WTC11 (cell line): ENCODE measurements at regions not wholly inside any gene's neighbourhood (a gene's known extent, or its start where the extent isn't known, plus 50 kb on each side); places are given as distances from the start of the nearest gene placed in this dataset.

Source experiments
- ATAC-seq: fragments of 200-7000 bp; cut with Tn5 transposase; 2 replicates; pipeline ENCODE4 v1.10.0; 2021; ENCODE audit warnings: mild to moderate bottlenecking, moderate library complexity
- CTCF ChIA-PET: fragments of 300-600 bp; sonication (Branson Sonifier 250); formaldehyde crosslinking; loops from one replicate; lab custom pipeline; 2021; ENCODE audit warnings: antibody characterized with exemption; lab: Charles Lee
- POLR2A ChIA-PET: fragments of 350-600 bp; sonication (Branson Sonifier 250); formaldehyde crosslinking; loops from one replicate; lab custom pipeline; 2021; ENCODE audit warnings: antibody characterized with exemption; lab: Charles Lee
- DNase-seq: peaks from one replicate; pipeline ENCODE4 v3.0.0; 2021; ENCODE audit warnings: low spot score
- H3K27ac Mint-ChIP-seq: 2 replicates; pipeline ENCODE4 v1.8.0; 2021; ENCODE audit warnings: mixed read lengths
- H3K27me3 Mint-ChIP-seq: 2 replicates; pipeline ENCODE4 v1.8.0; 2021; ENCODE audit warnings: low read depth, mild to moderate bottlenecking, moderate library complexity, mixed read lengths
- H3K36me3 Mint-ChIP-seq: 2 replicates; pipeline ENCODE4 v1.8.0; 2021; ENCODE audit warnings: mixed read lengths
- H3K4me1 Mint-ChIP-seq: 2 replicates; pipeline ENCODE4 v1.8.0; 2022; ENCODE audit warnings: mixed read lengths
- H3K4me3 Mint-ChIP-seq: 2 replicates; pipeline ENCODE4 v1.8.0; 2021; ENCODE audit warnings: mild to moderate bottlenecking, moderate library complexity, mixed read lengths
- H3K9me3 Mint-ChIP-seq: 2 replicates; pipeline ENCODE4 v1.8.0; 2021; ENCODE audit warnings: mixed read lengths
- AR ChIP-seq: fragments of 250-450 bp; sonication (Bioruptor Pico); IDR thresholded peaks from 2 replicates; pipeline ENCODE4 v1.9.0; 2021; ENCODE audit warnings: mild to moderate bottlenecking
- ELF4 ChIP-seq: sonication (generic); formaldehyde crosslinking; IDR thresholded peaks from 2 replicates; pipeline ENCODE4 v1.8.1; 2022; ENCODE audit warnings: low read depth, mild to moderate bottlenecking, moderate library complexity, missing genetic modification reagents
- ETV6 ChIP-seq: sonication (generic); formaldehyde crosslinking; IDR thresholded peaks from 2 replicates; pipeline ENCODE4 v1.8.1; 2022; ENCODE audit warnings: mild to moderate bottlenecking, missing genetic modification reagents
- FOXJ3 ChIP-seq: sonication (generic); formaldehyde crosslinking; IDR thresholded peaks from 2 replicates; pipeline ENCODE4 v1.9.0; 2021; ENCODE audit warnings: missing genetic modification reagents, mild to moderate bottlenecking, borderline replicate concordance
- GRHL2 ChIP-seq: fragments of 250-450 bp; sonication (Bioruptor Pico); IDR thresholded peaks from 2 replicates; pipeline ENCODE4 v1.8.0; 2022; ENCODE audit warnings: mild to moderate bottlenecking, moderate library complexity; ENCODE audit not compliant: insufficient replicate concordance, severe bottlenecking
- GTF2I ChIP-seq: fragments of 250-450 bp; sonication (Bioruptor Pico); conservative IDR thresholded peaks from 2 replicates; pipeline ENCODE4 v1.4.0; 2021; ENCODE audit warnings: mild to moderate bottlenecking
- IRF2 ChIP-seq: sonication (generic); formaldehyde crosslinking; IDR thresholded peaks from 2 replicates; pipeline ENCODE4 v1.8.0; 2022; ENCODE audit warnings: low read depth, missing genetic modification reagents, borderline replicate concordance
- MAX ChIP-seq: sonication (generic); formaldehyde crosslinking; IDR thresholded peaks from 2 replicates; pipeline ENCODE4 v1.8.0; 2022; ENCODE audit warnings: mild to moderate bottlenecking, missing genetic modification reagents
- MLX ChIP-seq: sonication (generic); formaldehyde crosslinking; IDR thresholded peaks from 2 replicates; pipeline ENCODE4 v1.8.1; 2023; ENCODE audit warnings: mild to moderate bottlenecking, missing genetic modification reagents, moderate library complexity
- NFYB ChIP-seq: sonication (generic); formaldehyde crosslinking; conservative IDR thresholded peaks from 2 replicates; pipeline ENCODE4 v1.8.0; 2022; ENCODE audit warnings: low read depth, missing genetic modification reagents
- RORB ChIP-seq: fragments of 250-450 bp; sonication (Bioruptor Pico); IDR thresholded peaks from 2 replicates; pipeline ENCODE4 v1.9.0; 2021; ENCODE audit warnings: mild to moderate bottlenecking
- SOX15 ChIP-seq: fragments of 250-450 bp; sonication (Bioruptor Pico); IDR thresholded peaks from 2 replicates; pipeline ENCODE4 v1.9.0; 2021; ENCODE audit warnings: mild to moderate bottlenecking
- USF1 ChIP-seq: sonication (generic); formaldehyde crosslinking; IDR thresholded peaks from 2 replicates; pipeline ENCODE4 v1.8.0; 2022; ENCODE audit warnings: mild to moderate bottlenecking, missing genetic modification reagents
- ZNF121 ChIP-seq: sonication (generic); formaldehyde crosslinking; IDR thresholded peaks from 2 replicates; pipeline ENCODE4 v1.8.0; 2023; ENCODE audit warnings: missing genetic modification reagents
- ZNF263 ChIP-seq: sonication (generic); formaldehyde crosslinking; IDR thresholded peaks from 2 replicates; pipeline ENCODE4 v1.8.1; 2022; ENCODE audit warnings: low read depth, mild to moderate bottlenecking, moderate library complexity, missing genetic modification reagents
- ZNF396 ChIP-seq: fragments of 250-450 bp; sonication (Bioruptor Pico); IDR thresholded peaks from 2 replicates; pipeline ENCODE4 v1.8.0; 2021; ENCODE audit warnings: mild to moderate bottlenecking, moderate library complexity, borderline replicate concordance
- ZNF416 ChIP-seq: fragments of 250-450 bp; sonication (Bioruptor Pico); IDR thresholded peaks from 2 replicates; pipeline ENCODE4 v1.9.0; 2021; ENCODE audit warnings: mild to moderate bottlenecking, inconsistent platforms
- ZNF512 ChIP-seq: sonication (generic); formaldehyde crosslinking; IDR thresholded peaks from 2 replicates; pipeline ENCODE4 v1.8.1; 2022; ENCODE audit warnings: missing genetic modification reagents, borderline replicate concordance

DNA sequence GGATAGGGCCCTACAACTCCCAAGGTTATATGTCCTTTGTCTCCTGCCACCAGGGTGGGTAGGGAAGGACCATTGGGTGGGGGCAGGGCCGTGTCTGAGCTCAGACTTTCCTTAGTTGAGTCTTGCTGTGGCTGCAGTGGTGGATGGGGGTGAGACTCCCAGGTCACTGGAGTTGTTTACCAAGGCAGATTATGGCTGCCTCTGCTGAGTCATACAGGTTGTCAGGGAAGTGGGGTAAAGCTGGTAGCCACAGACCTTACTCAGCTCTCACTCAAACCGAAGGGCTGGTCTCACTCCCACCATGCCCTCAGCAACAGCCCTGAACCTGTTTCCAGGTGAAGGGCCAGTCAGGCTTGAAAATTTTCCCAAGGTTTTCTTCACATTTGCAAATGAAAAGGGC lies 58.8 kb upstream of the FAAH2 start (continued):
- TF ChIP-seq GTF2I (no peak), ZNF396 (no peak), NFYB (no peak), MLX (CRISPR knock-in tag) (no peak), SOX15 (CRISPR knock-in tag) (no peak), AR (CRISPR knock-in tag) (no peak), ZNF512 (CRISPR knock-in tag) (no peak), IRF2 (CRISPR knock-in tag) (no peak), MAX (CRISPR knock-in tag) (no peak)

- DNase-seq: no peak
- Mint-ChIP-seq H3K27me3 (no peaks in the 10 kb centered on the region), H3K9me3 (no peaks in the 10 kb centered on the region), H3K4me3 (no peak overlapping the region), H3K36me3 (no peaks in the 10 kb centered on the region), H3K4me1 (peaks cover 15% of the 10 kb centered on the region), H3K27ac (no peak overlapping the region)
- ChIA-PET CTCF (no interaction called here), POLR2A (no interaction called here)
- no peak for ATAC-seq
- no peak for TF ChIP-seq ETV6 (CRISPR knock-in tag)
- no peak for TF ChIP-seq GRHL2
- no peak for TF ChIP-seq ZNF121
- TF ChIP-seq ZNF263 (CRISPR knock-in tag): no peak
- no peak for TF ChIP-seq SOX15 (CRISPR knock-in tag)
- no peak for TF ChIP-seq ZNF416 (CRISPR knock-in tag)
- no peak for TF ChIP-seq USF1 (CRISPR knock-in tag)
- no peak for TF ChIP-seq ELF4
- no peak for TF ChIP-seq FOXJ3 (CRISPR knock-in tag)
- no peak for TF ChIP-seq RORB
Observed at GRCh38 chrX:57232658-57233360, 53.7 kb upstream of the FAAH2 start.
